GM12878 (cell line): ENCODE measurements at regions not wholly inside any gene's neighbourhood (a gene's known extent, or its start where the extent isn't known, plus 50 kb on each side); places are given as distances from the start of the nearest gene placed in this dataset.

Source experiments
- POLR2AphosphoS5 ChIP-seq: IDR thresholded peaks from 2 replicates; pipeline ENCODE4 v1.6.1; 2011; ENCODE audit warnings: mild to moderate bottlenecking, low read length, inconsistent platforms
- TF ChIP-seq, protein P1 (sequence below): IDR thresholded peaks from 2 replicates; pipeline ENCODE4 v1.6.1; 2011; ENCODE audit warnings: low read depth, mild to moderate bottlenecking, low read length, moderate library complexity, borderline replicate concordance; ENCODE audit errors: extremely low read depth

DNA sequence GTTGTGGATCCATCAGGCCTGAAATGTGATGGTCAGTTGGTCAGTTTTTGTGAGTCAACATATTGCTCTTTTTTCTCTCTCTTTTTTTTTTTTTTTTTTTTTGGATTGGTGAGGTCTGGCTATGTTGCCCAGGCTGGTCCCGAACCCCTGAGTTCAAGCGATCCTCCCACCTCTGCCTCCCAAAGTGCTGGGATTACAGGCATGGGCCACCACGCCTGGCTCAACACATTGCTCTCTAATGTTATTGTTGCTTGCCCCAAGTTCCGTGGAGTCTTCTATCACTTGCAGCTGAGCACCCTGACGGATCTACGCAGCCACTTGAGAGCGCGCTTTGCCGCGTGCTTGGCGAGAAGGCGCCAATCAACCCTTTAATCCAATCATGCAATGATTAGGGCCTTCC, 69.5 kb upstream of the DIO3 start:
- TF ChIP-seq, protein P1, sequence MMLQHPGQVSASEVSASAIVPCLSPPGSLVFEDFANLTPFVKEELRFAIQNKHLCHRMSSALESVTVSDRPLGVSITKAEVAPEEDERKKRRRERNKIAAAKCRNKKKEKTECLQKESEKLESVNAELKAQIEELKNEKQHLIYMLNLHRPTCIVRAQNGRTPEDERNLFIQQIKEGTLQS: no peak
- no peak for TF ChIP-seq POLR2AphosphoS5
